Endothelial cell of umbilical vein (primary cell): ENCODE measurements at regions not wholly inside any gene's neighbourhood (a gene's known extent, or its start where the extent isn't known, plus 50 kb on each side); places are given as distances from the start of the nearest gene placed in this dataset.

ENCODE experiments used
- BruUV-seq: library from RNA; stranded (reverse); fragments of 400-500 nt; replicated peaks from 2 replicates; lab custom pipeline; 2021; lab: Mats Ljungman, UMichigan
- CTCF ChIA-PET: fragments of 300-600, 350-600 bp; sonication (Branson Sonifier 250); formaldehyde crosslinking; loops from one replicate; lab custom pipeline; 2021; ENCODE audit warnings: antibody characterized with exemption, inconsistent platforms; lab: Charles Lee
- POLR2A ChIA-PET: fragments of 300-600, 350-600 bp; sonication (Branson Sonifier 250); formaldehyde crosslinking; loops from one replicate; lab custom pipeline; 2021; ENCODE audit warnings: antibody characterized with exemption, inconsistent platforms; lab: Charles Lee
- DNase-seq: peaks from one replicate; pipeline ENCODE4 v3.0.0-alpha.2; 2011; ENCODE audit warnings: low read depth, low spot score
- FAIRE-seq: peaks from 2 replicates; lab custom pipeline; 2011; peaks lifted over from hg19 to GRCh38; lab: Jason Lieb, UNC
- H2AFZ ChIP-seq: 2 replicates; pipeline ENCODE4 v1.6.0; 2012; ENCODE audit warnings: low read depth, low read length, control low read depth, inconsistent platforms
- H3K27ac ChIP-seq: 2 replicates; pipeline ENCODE4 v1.5.1; 2011; ENCODE audit warnings: low read depth, mild to moderate bottlenecking, control low read depth, low read length, moderate library complexity; ENCODE audit not compliant: insufficient read depth
- H3K27me3 ChIP-seq, 2 experiments: 2 replicates each; pipeline versions ENCODE4 v1.6.0 to v1.6.1; 2011; ENCODE audit warnings: low read length in 2 of 2, mixed read lengths in 1 of 2; ENCODE audit not compliant: control insufficient read depth in 2 of 2, insufficient read depth in 2 of 2
- H3K36me3 ChIP-seq, 2 experiments: 2 replicates in 1 of 2; 3 replicates in 1 of 2; pipeline ENCODE4 v1.5.1; 2011; ENCODE audit warnings: low read length in 2 of 2, mild to moderate bottlenecking in 1 of 2, moderate library complexity in 1 of 2; ENCODE audit not compliant: control insufficient read depth in 2 of 2, insufficient read depth in 2 of 2; ENCODE audit errors: extremely low read depth in 1 of 2
- H3K4me1 ChIP-seq: 3 replicates; pipeline ENCODE4 v1.5.1; 2011; ENCODE audit warnings: mild to moderate bottlenecking, low read length; ENCODE audit not compliant: control insufficient read depth, insufficient read depth; ENCODE audit errors: extremely low read depth
- H3K4me2 ChIP-seq: 2 replicates; pipeline ENCODE4 v1.6.1; 2011; ENCODE audit warnings: low read length, control low read depth, mixed read lengths; ENCODE audit not compliant: insufficient read depth
- H3K4me3 ChIP-seq, 3 experiments: fragments of 200-600 bp in 1 of 3; sonication (generic), shearing (Covaris generic) in 1 of 3; replicated peaks in 1 of 3; 2 replicates each; pipeline ENCODE4 v1.5.1; 2011 to 2016; ENCODE audit warnings: control low read depth in 3 of 3, low read length in 3 of 3, mild to moderate bottlenecking in 2 of 3, inconsistent platforms in 1 of 3, low read depth in 1 of 3, moderate library complexity in 1 of 3; ENCODE audit not compliant: insufficient read depth in 1 of 3
- H3K79me2 ChIP-seq: 2 replicates; pipeline ENCODE4 v1.6.0; 2012; ENCODE audit warnings: low read length, inconsistent platforms; ENCODE audit not compliant: control insufficient read depth, insufficient read depth
- H3K9ac ChIP-seq: replicated peaks from 2 replicates; pipeline ENCODE3; 2011; ENCODE audit warnings: low read length, control low read depth; ENCODE audit not compliant: insufficient read depth; ENCODE audit errors: extremely low read depth
- H3K9me1 ChIP-seq: replicated peaks from 3 replicates; pipeline ENCODE4 v1.6.0; 2011; ENCODE audit warnings: mild to moderate bottlenecking, low read length; ENCODE audit not compliant: control insufficient read depth, insufficient read depth; ENCODE audit errors: extremely low read depth
- H3K9me3 ChIP-seq: replicated peaks from 2 replicates; pipeline ENCODE4 v1.5.1; 2012; ENCODE audit warnings: low read length, inconsistent platforms; ENCODE audit not compliant: control insufficient read depth, insufficient read depth
- H4K20me1 ChIP-seq: replicated peaks from 2 replicates; pipeline ENCODE3; 2011; ENCODE audit warnings: mild to moderate bottlenecking, low read length; ENCODE audit not compliant: control insufficient read depth, insufficient read depth; ENCODE audit errors: extremely low read depth
- EZH2 ChIP-seq: IDR thresholded peaks from 2 replicates; pipeline ENCODE4 v1.6.1; 2012; ENCODE audit warnings: borderline replicate concordance, low read depth, mild to moderate bottlenecking, moderate library complexity, low read length, inconsistent platforms; ENCODE audit not compliant: severe bottlenecking
- FOS ChIP-seq: IDR thresholded peaks from 2 replicates; pipeline ENCODE4 v1.6.1; 2011; ENCODE audit warnings: mild to moderate bottlenecking, low read length, moderate library complexity, borderline replicate concordance; ENCODE audit not compliant: insufficient read depth
- GATA2 ChIP-seq: IDR thresholded peaks from 2 replicates; pipeline ENCODE4 v1.7.0; 2011; ENCODE audit warnings: low read depth, mild to moderate bottlenecking, moderate library complexity, mixed read lengths, low read length; ENCODE audit not compliant: insufficient read length, insufficient read depth
- JUN ChIP-seq: IDR thresholded peaks from 2 replicates; pipeline ENCODE4 v1.6.1; 2011; ENCODE audit warnings: borderline replicate concordance, low read depth; ENCODE audit not compliant: insufficient read length, insufficient read depth
- MYC ChIP-seq: IDR thresholded peaks from one replicate; pipeline ENCODE4 v1.6.1; 2011; ENCODE audit warnings: mild to moderate bottlenecking, low read depth, low read length
- POLR2A ChIP-seq: IDR thresholded peaks from 2 replicates; pipeline ENCODE4 v1.6.1; 2012; ENCODE audit warnings: low read depth, mild to moderate bottlenecking, control low read depth, low read length
- POLR2AphosphoS5 ChIP-seq: IDR thresholded peaks from 2 replicates; pipeline ENCODE4 v1.6.1; 2012; ENCODE audit warnings: low read depth, mild to moderate bottlenecking, control low read depth, low read length, moderate library complexity; ENCODE audit not compliant: insufficient read depth
- dilution Hi-C: fragments of 300-500 bp; cut with MboI; formaldehyde crosslinking; loops from one replicate; pipeline ENCODE4 v1.15.0; 2019; ENCODE audit warnings: low sequenced_read_pairs; ENCODE audit not compliant: extremely low pct_ligation_motif_present
- intact Hi-C: fragments of 100-400 bp; cut with micrococcal nuclease; formaldehyde crosslinking; loops from one replicate; pipeline ENCODE4 v1.10.0; 2022
- TF ChIP-seq, protein P1 (sequence below): IDR thresholded peaks from 2 replicates; pipeline ENCODE4 v1.6.1; 2011; ENCODE audit not compliant: insufficient read depth, insufficient read length
- TF ChIP-seq, protein P2 (sequence below), 2 donors: IDR thresholded peaks; 1 replicate in 1 of 2; 2 replicates in 1 of 2; pipeline ENCODE4 v1.5.1; 2011; ENCODE audit warnings: low read length in 2 of 2, mild to moderate bottlenecking in 2 of 2, moderate library complexity in 2 of 2, control low read depth in 1 of 2, inconsistent platforms in 1 of 2, low read depth in 1 of 2; ENCODE audit not compliant: insufficient read depth in 1 of 2; ENCODE audit errors: extremely low read depth in 1 of 2

DNA sequence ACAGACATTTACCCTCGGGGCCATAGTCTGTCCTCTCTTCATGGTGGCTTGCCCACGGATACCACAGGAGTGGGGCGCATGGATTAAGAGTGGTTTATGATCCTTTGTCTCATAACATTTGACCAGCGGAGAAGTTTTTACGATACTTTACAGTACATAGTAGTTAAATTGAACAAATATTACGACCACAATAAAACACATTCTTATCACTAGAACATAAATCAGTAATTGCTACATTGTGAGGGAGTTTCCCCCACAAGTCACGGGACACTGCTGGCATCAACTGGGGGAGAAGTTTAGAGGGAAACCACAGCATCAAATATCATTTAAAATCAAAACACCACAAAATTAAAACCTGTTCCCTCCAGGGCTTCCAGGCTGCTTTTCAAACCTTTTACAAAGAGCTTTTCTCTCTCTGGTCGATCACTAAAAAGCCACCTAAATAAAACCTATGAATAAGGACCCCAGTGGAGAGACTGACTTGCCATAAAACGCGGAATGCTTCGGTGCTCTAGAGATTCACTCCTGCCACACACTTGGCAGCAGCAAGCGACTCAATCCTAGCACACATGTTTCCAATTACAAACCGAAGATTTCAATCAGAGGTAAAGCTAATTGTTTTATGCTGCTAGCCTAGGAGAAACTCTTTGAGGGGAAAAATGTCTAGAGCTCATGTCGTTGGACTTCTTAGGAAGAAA lies 173.7 kb upstream of the HNRNPA3 start:
- no TSS peak for BruUV-seq
- H3K36me3 ChIP-seq, result no peaks in the 10 kb centered on the region
- no peaks in the 10 kb centered on the region for H3K4me1 ChIP-seq
- no peaks in the 10 kb centered on the region for H4K20me1 ChIP-seq
- H3K9ac ChIP-seq, result no peak overlapping the region
- no peak overlapping the region for H3K4me3 ChIP-seq
- H3K27ac ChIP-seq, result no peak overlapping the region
- no peak overlapping the region for H3K4me2 ChIP-seq
- dilution Hi-C loops (no loop called here), intact Hi-C loops (no loop called here)
- POLR2A ChIA-PET, result no interaction called here
- FAIRE-seq (no peak), DNase-seq (no peak)
- H3K9me3 ChIP-seq, result no peaks in the 10 kb centered on the region
- no peaks in the 10 kb centered on the region for H3K27me3 ChIP-seq
- TF ChIP-seq FOS (no peak), POLR2AphosphoS5 (no peak), POLR2A (no peak), GATA2 (no peak), EZH2 (no peak), JUN (no peak), MYC (no peak)
- TF ChIP-seq, protein P1, sequence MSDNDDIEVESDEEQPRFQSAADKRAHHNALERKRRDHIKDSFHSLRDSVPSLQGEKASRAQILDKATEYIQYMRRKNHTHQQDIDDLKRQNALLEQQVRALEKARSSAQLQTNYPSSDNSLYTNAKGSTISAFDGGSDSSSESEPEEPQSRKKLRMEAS, result no peak
- TF ChIP-seq, protein P2, sequence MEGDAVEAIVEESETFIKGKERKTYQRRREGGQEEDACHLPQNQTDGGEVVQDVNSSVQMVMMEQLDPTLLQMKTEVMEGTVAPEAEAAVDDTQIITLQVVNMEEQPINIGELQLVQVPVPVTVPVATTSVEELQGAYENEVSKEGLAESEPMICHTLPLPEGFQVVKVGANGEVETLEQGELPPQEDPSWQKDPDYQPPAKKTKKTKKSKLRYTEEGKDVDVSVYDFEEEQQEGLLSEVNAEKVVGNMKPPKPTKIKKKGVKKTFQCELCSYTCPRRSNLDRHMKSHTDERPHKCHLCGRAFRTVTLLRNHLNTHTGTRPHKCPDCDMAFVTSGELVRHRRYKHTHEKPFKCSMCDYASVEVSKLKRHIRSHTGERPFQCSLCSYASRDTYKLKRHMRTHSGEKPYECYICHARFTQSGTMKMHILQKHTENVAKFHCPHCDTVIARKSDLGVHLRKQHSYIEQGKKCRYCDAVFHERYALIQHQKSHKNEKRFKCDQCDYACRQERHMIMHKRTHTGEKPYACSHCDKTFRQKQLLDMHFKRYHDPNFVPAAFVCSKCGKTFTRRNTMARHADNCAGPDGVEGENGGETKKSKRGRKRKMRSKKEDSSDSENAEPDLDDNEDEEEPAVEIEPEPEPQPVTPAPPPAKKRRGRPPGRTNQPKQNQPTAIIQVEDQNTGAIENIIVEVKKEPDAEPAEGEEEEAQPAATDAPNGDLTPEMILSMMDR (IDR thresholded peaks at IDR 0.05; ENCODE audit: extremely low read depth in 1 of 2, insufficient read depth in 1 of 2, low read depth in 1 of 2, low read length in 2 of 2), result no peak
- no peak overlapping the region for H2AFZ ChIP-seq
- no peaks in the 10 kb centered on the region for H3K79me2 ChIP-seq
- CTCF ChIA-PET, result interaction anchor here (1.1 kb wide), 1 partner anchor 9 kb away, joined by 3 read pairs; no protein-coding TSS in a partner anchor
- H3K9me1 ChIP-seq, result no peaks in the 10 kb centered on the region
